B cell (primary cell): ENCODE measurements at regions not wholly inside any gene's neighbourhood (a gene's known extent, or its start where the extent isn't known, plus 50 kb on each side); places are given as distances from the start of the nearest gene placed in this dataset.

Experiments used
- ATAC-seq: fragments of 200-7000 bp; cut with Tn5 transposase; one replicate; pipeline ENCODE4 v1.10.0; 2021; ENCODE audit warnings: low read depth, mild to moderate bottlenecking, moderate number of reproducible peaks, moderate library complexity
- CTCF ChIA-PET: fragments of 350-600 bp; sonication (Branson Sonifier 250); formaldehyde crosslinking; loops from one replicate; lab custom pipeline; 2021; ENCODE audit warnings: antibody characterized with exemption, inconsistent platforms; lab: Charles Lee
- POLR2A ChIA-PET: fragments of 350-600 bp; sonication (Branson Sonifier 250); formaldehyde crosslinking; loops from one replicate; lab custom pipeline; 2021; ENCODE audit warnings: antibody characterized with exemption; lab: Charles Lee
- DNase-seq: peaks from one replicate; pipeline ENCODE4 v3.0.0; 2013
- H2AFZ ChIP-seq: 2 replicates; pipeline ENCODE4 v1.6.1; 2012; ENCODE audit warnings: mild to moderate bottlenecking, low read depth, low read length; ENCODE audit not compliant: insufficient read depth, poor library complexity, severe bottlenecking
- H3K27ac ChIP-seq, 2 donors: 1 replicate in 1 of 2; 2 replicates in 1 of 2; pipeline ENCODE4 v1.5.1; 2012 to 2013; ENCODE audit warnings: low read length in 2 of 2, mild to moderate bottlenecking in 2 of 2, moderate library complexity in 1 of 2
- H3K27me3 ChIP-seq, 4 experiments: fragments of 200-600 bp in 1 of 4; sonication (generic) in 1 of 4; replicated peaks in 1 of 4; 1 replicate in 2 of 4; 2 replicates in 2 of 4; pipeline versions ENCODE4 v1.6.1 to v1.7.0; 2013 to 2016; ENCODE audit warnings: low read length in 3 of 4, mild to moderate bottlenecking in 2 of 4, mixed read lengths in 1 of 4, moderate library complexity in 1 of 4; ENCODE audit not compliant: insufficient read depth in 4 of 4, control insufficient read depth in 3 of 4; ENCODE audit errors: control extremely low read depth in 1 of 4
- H3K36me3 ChIP-seq, 2 experiments: replicated peaks in 1 of 2; 1 replicate in 1 of 2; 2 replicates in 1 of 2; pipeline versions ENCODE4 v1.6.1 to v1.7.1; 2013; ENCODE audit warnings: low read length in 1 of 2; ENCODE audit not compliant: insufficient read depth in 2 of 2, control insufficient read depth in 1 of 2; ENCODE audit errors: control extremely low read depth in 1 of 2, extremely low read depth in 1 of 2
- H3K4me1 ChIP-seq, 2 donors: fragments of 200-600 bp in 1 of 2; sonication (generic) in 1 of 2; 1 replicate in 1 of 2; 2 replicates in 1 of 2; pipeline versions ENCODE4 v1.5.1 to v1.6.1; 2013 to 2017; ENCODE audit warnings: low read length in 2 of 2; ENCODE audit not compliant: control insufficient read depth in 2 of 2, insufficient read depth in 2 of 2
- H3K4me2 ChIP-seq: replicated peaks from 2 replicates; pipeline ENCODE3; 2012; ENCODE audit warnings: mild to moderate bottlenecking, low read depth, low read length; ENCODE audit not compliant: poor library complexity, severe bottlenecking
- H3K4me3 ChIP-seq, 5 experiments: fragments of 200-600 bp in 1 of 5; sonication (generic) in 1 of 5; 1 replicate in 3 of 5; 2 replicates in 2 of 5; pipeline versions ENCODE4 v1.5.1 to v1.7.0; 2011 to 2016; ENCODE audit warnings: low read length in 4 of 5, mild to moderate bottlenecking in 4 of 5, low read depth in 2 of 5, control low read depth in 1 of 5, moderate library complexity in 1 of 5; ENCODE audit not compliant: insufficient read depth in 1 of 5; ENCODE audit errors: control extremely low read depth in 1 of 5, extremely low read depth in 1 of 5
- H3K79me2 ChIP-seq: fragments of 200-600 bp; sonication (generic); one replicate; pipeline ENCODE4 v1.6.0; 2016; ENCODE audit warnings: low read length; ENCODE audit not compliant: control insufficient read depth, insufficient read depth
- H3K9ac ChIP-seq: fragments of 200-600 bp; sonication (generic); 2 replicates; pipeline ENCODE4 v1.6.1; 2017; ENCODE audit warnings: mild to moderate bottlenecking, low read length, moderate library complexity
- H3K9me3 ChIP-seq, 3 donors: one replicate each; pipeline versions ENCODE4 v1.6.1 to v1.7.1; 2013; ENCODE audit warnings: low read length in 2 of 3; ENCODE audit not compliant: control insufficient read depth in 2 of 3, insufficient read depth in 1 of 3; ENCODE audit errors: control extremely low read depth in 1 of 3
- H4K20me1 ChIP-seq: 2 replicates; pipeline ENCODE4 v1.6.0; 2012; ENCODE audit warnings: mild to moderate bottlenecking, low read length; ENCODE audit not compliant: insufficient read depth, control insufficient read depth, poor library complexity, severe bottlenecking
- H3K27ac Mint-ChIP-seq: one replicate; pipeline ENCODE4 v1.8.0; 2021; ENCODE audit warnings: mixed read lengths
- H3K27me3 Mint-ChIP-seq: one replicate; pipeline ENCODE4 v1.8.0; 2021; ENCODE audit warnings: mixed read lengths
- H3K4me1 Mint-ChIP-seq: one replicate; pipeline ENCODE4 v1.8.0; 2021; ENCODE audit warnings: mixed read lengths
- H3K4me3 Mint-ChIP-seq: one replicate; pipeline ENCODE4 v1.8.0; 2021; ENCODE audit warnings: mixed read lengths
- H3K9me3 Mint-ChIP-seq: one replicate; pipeline ENCODE4 v1.8.0; 2022; ENCODE audit warnings: mixed read lengths; ENCODE audit not compliant: insufficient read depth
- CTCF ChIP-seq: fragments of 200-600 bp; IDR thresholded peaks from one replicate; pipeline ENCODE4 v1.8.0; 2022; ENCODE audit warnings: antibody characterized with exemption, mild to moderate bottlenecking
- EZH2 ChIP-seq: IDR thresholded peaks from 2 replicates; pipeline ENCODE4 v1.6.1; 2012; ENCODE audit warnings: borderline replicate concordance, low read depth, mild to moderate bottlenecking, moderate library complexity, low read length; ENCODE audit not compliant: insufficient read depth, poor library complexity, severe bottlenecking
- WGBS: methylation state at CpG from one replicate; pipeline ENCODE4 v1.1.5; 2013; ENCODE audit warnings: missing lambda C conversion rate; ENCODE audit not compliant: insufficient coverage; 5-methylcytosine and 5-hydroxymethylcytosine counted together
- intact Hi-C: fragments of 100-400 bp; cut with micrococcal nuclease; formaldehyde crosslinking; loops from one replicate; pipeline ENCODE4 v1.10.0; 2022

- ChIA-PET CTCF (no interaction called here), POLR2A (no interaction called here)
- intact Hi-C loops = no loop called here
- Histone ChIP-seq H2AFZ (no peak overlapping the region), H3K4me2 (no peak overlapping the region), H4K20me1 (no peaks in the 10 kb centered on the region), H3K36me3 (no peaks in the 10 kb centered on the region), H3K9me3 (no peaks in the 10 kb centered on the region), H3K79me2 (no peaks in the 10 kb centered on the region), H3K27me3 (peaks cover 0 to 17% (median 0%) of the 10 kb centered on the region in 4 experiments), H3K4me1 (no peaks in the 10 kb centered on the region), H3K4me3 (no peak overlapping the region), H3K27ac (no peak overlapping the region), H3K9ac (no peak overlapping the region)
- Mint-ChIP-seq H3K27me3 (peaks cover 31% of the 10 kb centered on the region), H3K4me1 (no peaks in the 10 kb centered on the region), H3K27ac (no peak overlapping the region), H3K4me3 (no peak overlapping the region), H3K9me3 (no peaks in the 10 kb centered on the region)
- no peak for TF ChIP-seq EZH2
- no peak for TF ChIP-seq CTCF
- DNase-seq = no peak
- 94% methylated on average over 7 of the region's 7 CpGs for WGBS
- no peak for ATAC-seq
Observed at GRCh38 chr3:126264381-126264780, 84.0 kb upstream of the ALDH1L1 start.

- Histone ChIP-seq H3K4me2 (no peak overlapping the region), H3K9ac (no peak overlapping the region), H2AFZ (no peak overlapping the region), H3K27me3 (peaks cover 0 to 14% (median 0%) of the 10 kb centered on the region in 4 experiments), H3K4me3 (no peak overlapping the region), H4K20me1 (no peaks in the 10 kb centered on the region), H3K9me3 (no peaks in the 10 kb centered on the region), H3K4me1 (no peaks in the 10 kb centered on the region), H3K36me3 (no peaks in the 10 kb centered on the region), H3K27ac (no peak overlapping the region), H3K79me2 (no peaks in the 10 kb centered on the region)
- ATAC-seq (no peak), DNase-seq (no peak)
- TF ChIP-seq EZH2 (no peak), CTCF (no peak)
- ChIA-PET CTCF (no interaction called here), POLR2A (no interaction called here)
- no peaks in the 10 kb centered on the region for H3K9me3 Mint-ChIP-seq
- no peak overlapping the region for H3K4me3 Mint-ChIP-seq
- H3K4me1 Mint-ChIP-seq = no peaks in the 10 kb centered on the region
- intact Hi-C loops = no loop called here
- 86% methylated on average over 3 of the region's 4 CpGs for WGBS
- peaks cover 28% of the 10 kb centered on the region for H3K27me3 Mint-ChIP-seq
- no peak overlapping the region for H3K27ac Mint-ChIP-seq
Observed at GRCh38 chr3:126263971-126264370, 83.6 kb upstream of the ALDH1L1 start.
